ENCODE measurements at regions not wholly inside any gene's neighbourhood (a gene's known extent, or its start where the extent isn't known, plus 50 kb on each side); places are given as distances from the start of the nearest gene placed in this dataset.

GRCh38 chr3:194849166-194849875, 163.6 kb downstream of the FAM43A start (continued):
- no peak for TF ChIP-seq TFDP1 (CRISPR knock-in tag; IDR thresholded peaks at IDR 0.05; ENCODE audit: borderline replicate concordance)
- TF ChIP-seq RNF2 (conservative IDR thresholded peaks at IDR 0.05; ENCODE audit: low read depth): no peak
- no peak for TF ChIP-seq BATF2 (CRISPR knock-in tag; IDR thresholded peaks at IDR 0.05)
- no peak for TF ChIP-seq ZNF142 (CRISPR knock-in tag; IDR thresholded peaks at IDR 0.05)
- no peak for TF ChIP-seq TP53 (CRISPR knock-in tag; conservative IDR thresholded peaks at IDR 0.05)
- TF ChIP-seq ZNF121 (CRISPR knock-in tag; IDR thresholded peaks at IDR 0.05): no peak
- TF ChIP-seq ATM (IDR thresholded peaks at IDR 0.05; ENCODE audit: borderline replicate concordance): no peak
- no peak for TF ChIP-seq ARNTL (CRISPR knock-in tag; IDR thresholded peaks at IDR 0.05)
- TF ChIP-seq EP300 (IDR thresholded peaks at IDR 0.05; ENCODE audit: low read depth in 2 of 2, low read length in 2 of 2): no peak
- TF ChIP-seq EP300 (CRISPR knock-in tag; IDR thresholded peaks at IDR 0.05; ENCODE audit: borderline replicate concordance): no peak
- no peak for TF ChIP-seq MLXIP (CRISPR knock-in tag; IDR thresholded peaks at IDR 0.05; ENCODE audit: borderline replicate concordance)
- TF ChIP-seq WIZ (CRISPR knock-in tag; IDR thresholded peaks at IDR 0.05): no peak
- TF ChIP-seq ZFP1 (CRISPR knock-in tag; IDR thresholded peaks at IDR 0.05): no peak
- no peak for TF ChIP-seq NFIC (IDR thresholded peaks at IDR 0.05; ENCODE audit: low read length)
- TF ChIP-seq ZNF552 (CRISPR knock-in tag; IDR thresholded peaks at IDR 0.05; ENCODE audit: borderline replicate concordance): no peak
- no peak for TF ChIP-seq MLX (CRISPR knock-in tag; IDR thresholded peaks at IDR 0.05)
- peak; percentile 71 for TF ChIP-seq FOXA3 (CRISPR knock-in tag; IDR thresholded peaks at IDR 0.05)
